A673 (cell line): ENCODE measurements at regions not wholly inside any gene's neighbourhood (a gene's known extent, or its start where the extent isn't known, plus 50 kb on each side); places are given as distances from the start of the nearest gene placed in this dataset.

Experiments
- BruUV-seq: library from RNA; stranded (reverse); fragments of 400-500 nt; replicated peaks from 2 replicates; lab custom pipeline; 2021; lab: Mats Ljungman, UMichigan
- CTCF ChIA-PET: fragments of 300-600 bp; sonication (Branson Sonifier 250); formaldehyde crosslinking; loops from one replicate; lab custom pipeline; 2022; ENCODE audit warnings: antibody characterized with exemption; lab: Charles Lee
- POLR2A ChIA-PET: fragments of 300-600 bp; sonication (Branson Sonifier 250); formaldehyde crosslinking; loops from one replicate; lab custom pipeline; 2022; ENCODE audit warnings: antibody characterized with exemption; ENCODE audit not compliant: low non-redundant PET; lab: Charles Lee
- DNase-seq: peaks from one replicate; pipeline ENCODE4 v3.0.0-alpha.2; 2015; ENCODE audit warnings: low spot score
- H3K27ac ChIP-seq: fragments of 200-600 bp; sonication (generic); 2 replicates; pipeline ENCODE4 v1.5.1; 2016; ENCODE audit warnings: mixed run types, low read depth, mild to moderate bottlenecking, mixed read lengths, antibody characterized with exemption, low read length; ENCODE audit not compliant: poor library complexity, severe bottlenecking
- H3K27me3 ChIP-seq: fragments of 200-600 bp; sonication (generic); replicated peaks from 2 replicates; pipeline ENCODE4 v1.6.1; 2017; ENCODE audit warnings: mixed run types, low read depth, mild to moderate bottlenecking, mixed read lengths, antibody characterized with exemption, low read length; ENCODE audit not compliant: insufficient read depth, poor library complexity
- H3K36me3 ChIP-seq: fragments of 200-600 bp; sonication (generic); 2 replicates; pipeline ENCODE4 v1.6.1; 2016; ENCODE audit warnings: mixed run types, mild to moderate bottlenecking, mixed read lengths, antibody characterized with exemption, low read length; ENCODE audit not compliant: insufficient read depth, poor library complexity, severe bottlenecking
- H3K4me1 ChIP-seq: fragments of 200-600 bp; sonication (generic); 2 replicates; pipeline ENCODE4 v1.6.1; 2017; ENCODE audit warnings: mixed run types, mild to moderate bottlenecking, mixed read lengths, antibody characterized with exemption, low read length; ENCODE audit not compliant: insufficient read depth, poor library complexity, severe bottlenecking
- H3K4me3 ChIP-seq: fragments of 200-600 bp; sonication (generic); 2 replicates; pipeline ENCODE4 v1.5.1; 2016; ENCODE audit warnings: low read depth, mixed run types, mild to moderate bottlenecking, mixed read lengths, low read length; ENCODE audit not compliant: poor library complexity, severe bottlenecking
- H3K9me3 ChIP-seq: fragments of 200-600 bp; sonication (generic); 2 replicates; pipeline ENCODE4 v1.6.1; 2016; ENCODE audit warnings: mixed run types, low read depth, mild to moderate bottlenecking, mixed read lengths, antibody characterized with exemption, low read length; ENCODE audit not compliant: poor library complexity, severe bottlenecking
- CTCF ChIP-seq: fragments of 300-800, 200-600 bp; sonication (generic); conservative IDR thresholded peaks from 2 replicates; pipeline ENCODE4 v1.5.1; 2017; ENCODE audit warnings: low read depth, mild to moderate bottlenecking, antibody characterized with exemption, low read length, moderate library complexity, mixed read lengths
- EZH2 ChIP-seq: fragments of 200-600 bp; sonication (generic); IDR thresholded peaks from 2 replicates; pipeline ENCODE4 v1.6.1; 2017; ENCODE audit warnings: borderline replicate concordance, low read depth, mild to moderate bottlenecking, mixed read lengths, antibody characterized with exemption, low read length; ENCODE audit not compliant: poor library complexity, severe bottlenecking
- intact Hi-C: fragments of 100-400 bp; cut with micrococcal nuclease; formaldehyde crosslinking; loops from one replicate; pipeline ENCODE4 v1.10.0; 2022; ENCODE audit not compliant: unreplicated experiment

GRCh38 chr16:59342669-59343068, 608.6 kb upstream of the GOT2 start:
- ChIA-PET POLR2A (no interaction called here), CTCF (no interaction called here)
- Histone ChIP-seq H3K4me3 (no peak overlapping the region), H3K9me3 (no peaks in the 10 kb centered on the region), H3K27ac (no peak overlapping the region), H3K36me3 (no peaks in the 10 kb centered on the region), H3K4me1 (no peaks in the 10 kb centered on the region), H3K27me3 (no peaks in the 10 kb centered on the region)
- DNase-seq, result peak; percentile 2
- no TSS peak for BruUV-seq
- no peak for TF ChIP-seq EZH2
- no peak for TF ChIP-seq CTCF
- intact Hi-C loops, result no loop called here

- no peaks in the 10 kb centered on the region for H3K36me3 ChIP-seq
- no peak for DNase-seq
- intact Hi-C loops, result no loop called here
- ChIA-PET CTCF (no interaction called here), POLR2A (no interaction called here)
- no peak overlapping the region for H3K27ac ChIP-seq
- H3K27me3 ChIP-seq, result no peaks in the 10 kb centered on the region
- no peaks in the 10 kb centered on the region for H3K9me3 ChIP-seq
- BruUV-seq, result no TSS peak
- TF ChIP-seq CTCF, result no peak
- TF ChIP-seq EZH2, result no peak
- H3K4me3 ChIP-seq, result no peak overlapping the region
- no peaks in the 10 kb centered on the region for H3K4me1 ChIP-seq
Observed at GRCh38 chr16:59341368-59341767, 607.3 kb upstream of the GOT2 start.

- CTCF ChIA-PET, result no interaction called here
- intact Hi-C loops, result no loop called here
- Histone ChIP-seq H3K9me3 (no peaks in the 10 kb centered on the region), H3K4me1 (no peaks in the 10 kb centered on the region), H3K36me3 (no peaks in the 10 kb centered on the region), H3K27ac (no peak overlapping the region), H3K4me3 (no peak overlapping the region), H3K27me3 (no peaks in the 10 kb centered on the region)
- no TSS peak for BruUV-seq
- no peak for DNase-seq
- POLR2A ChIA-PET, result no interaction called here
- TF ChIP-seq EZH2, result no peak
- TF ChIP-seq CTCF, result no peak
Observed at GRCh38 chr16:59339871-59340270, 605.8 kb upstream of the GOT2 start.
